SK-N-MC (cell line): ENCODE measurements at regions not wholly inside any gene's neighbourhood (a gene's known extent, or its start where the extent isn't known, plus 50 kb on each side); places are given as distances from the start of the nearest gene placed in this dataset.

Source experiments
- DNase-seq: peaks from one replicate; pipeline ENCODE4 v3.0.0-alpha.2; 2011; ENCODE audit warnings: low read depth, low spot score
- H3K27ac ChIP-seq: fragments of 200-600 bp; sonication (generic); 2 replicates; pipeline ENCODE4 v1.5.1; 2016; ENCODE audit warnings: mixed run types
- H3K36me3 ChIP-seq: fragments of 200-600 bp; sonication (generic); 2 replicates; pipeline ENCODE4 v1.6.1; 2017; ENCODE audit warnings: antibody characterized with exemption, low read length, mixed read lengths; ENCODE audit not compliant: insufficient read depth
- H3K4me3 ChIP-seq: fragments of 200-600 bp; sonication (generic); 2 replicates; pipeline ENCODE4 v1.5.1; 2016
- H3K9ac ChIP-seq: fragments of 200-600 bp; sonication (generic); 2 replicates; pipeline ENCODE4 v1.8.0; 2017; ENCODE audit warnings: mixed run types, mixed read lengths; ENCODE audit not compliant: insufficient read length
- H3K9me3 ChIP-seq: fragments of 200-600 bp; sonication (generic); 2 replicates; pipeline ENCODE4 v1.6.1; 2017; ENCODE audit warnings: low read depth, mild to moderate bottlenecking, antibody characterized with exemption, low read length, moderate library complexity, mixed read lengths
- EZH2 ChIP-seq: fragments of 200-600 bp; sonication (generic); IDR thresholded peaks from one replicate; pipeline ENCODE4 v1.6.1; 2017; ENCODE audit warnings: antibody characterized with exemption
- FOXP2 ChIP-seq: optimal IDR thresholded peaks from 2 replicates; pipeline ENCODE3; 2011; ENCODE audit warnings: mild to moderate bottlenecking, moderate library complexity; ENCODE audit not compliant: insufficient read depth; ENCODE audit errors: extremely low read length, control extremely low read depth
- POLR2AphosphoS5 ChIP-seq: IDR thresholded peaks from 2 replicates; pipeline ENCODE4 v1.6.1; 2012; ENCODE audit warnings: mild to moderate bottlenecking, low read depth, low read length, borderline replicate concordance

DNA sequence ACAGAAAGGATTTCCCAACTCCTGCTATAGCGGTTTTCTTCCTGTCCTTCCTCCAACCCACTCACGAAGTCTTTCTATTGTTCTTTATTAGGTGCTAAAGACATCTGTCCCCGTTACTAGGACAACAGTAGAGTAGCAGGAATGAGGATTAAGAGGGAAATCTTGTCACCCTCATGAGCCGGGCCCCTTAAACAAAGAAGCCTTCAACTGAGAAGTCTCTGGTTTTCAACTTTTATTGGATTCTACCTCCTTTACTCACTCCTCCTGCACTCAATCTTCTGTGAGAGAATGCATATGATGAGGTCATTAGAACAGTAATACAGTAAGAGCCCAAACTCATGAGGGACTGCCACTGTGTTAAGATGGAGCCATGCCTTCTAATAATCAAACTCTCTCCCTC is 206.3 kb downstream of the OMA1 start:
- Histone ChIP-seq H3K4me3 (no peak overlapping the region), H3K9me3 (no peaks in the 10 kb centered on the region), H3K27ac (no peak overlapping the region), H3K36me3 (no peaks in the 10 kb centered on the region), H3K9ac (no peak overlapping the region)
- no peak for TF ChIP-seq EZH2
- TF ChIP-seq POLR2AphosphoS5 = no peak
- no peak for TF ChIP-seq FOXP2
- DNase-seq = no peak

- no peak for DNase-seq
- TF ChIP-seq FOXP2 (no peak), POLR2AphosphoS5 (no peak), EZH2 (no peak)
- H3K27ac ChIP-seq = no peak overlapping the region
- H3K9me3 ChIP-seq = no peaks in the 10 kb centered on the region
- no peak overlapping the region for H3K9ac ChIP-seq
- no peaks in the 10 kb centered on the region for H3K36me3 ChIP-seq
- H3K4me3 ChIP-seq = no peak overlapping the region
Observed at GRCh38 chr1:58338081-58338480, 208.4 kb downstream of the OMA1 start.

DNA sequence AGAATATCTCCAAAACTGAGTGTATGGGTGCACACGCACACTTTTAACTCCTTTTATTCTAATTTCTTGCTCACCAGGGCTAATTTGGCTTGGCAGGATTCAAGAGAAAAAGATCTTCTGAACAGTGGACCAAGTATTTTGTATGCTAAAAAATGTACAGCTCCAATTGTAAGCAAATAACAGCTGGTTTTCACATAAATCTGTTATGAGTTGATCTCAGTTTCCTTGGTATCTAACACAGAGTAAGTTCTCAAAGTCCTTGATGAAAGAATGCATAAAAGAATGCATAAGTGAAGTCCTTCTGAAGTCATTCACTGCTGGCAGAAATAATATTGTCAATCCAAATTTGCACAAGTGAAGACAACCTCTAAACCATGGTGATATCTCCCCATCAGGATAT is 213.0 kb downstream of the OMA1 start:
- TF ChIP-seq EZH2 (no peak), FOXP2 (no peak), POLR2AphosphoS5 (no peak)
- H3K27ac ChIP-seq = no peak overlapping the region
- H3K4me3 ChIP-seq = no peak overlapping the region
- H3K36me3 ChIP-seq = no peaks in the 10 kb centered on the region
- no peak overlapping the region for H3K9ac ChIP-seq
- no peak for DNase-seq
- H3K9me3 ChIP-seq = no peaks in the 10 kb centered on the region

DNA sequence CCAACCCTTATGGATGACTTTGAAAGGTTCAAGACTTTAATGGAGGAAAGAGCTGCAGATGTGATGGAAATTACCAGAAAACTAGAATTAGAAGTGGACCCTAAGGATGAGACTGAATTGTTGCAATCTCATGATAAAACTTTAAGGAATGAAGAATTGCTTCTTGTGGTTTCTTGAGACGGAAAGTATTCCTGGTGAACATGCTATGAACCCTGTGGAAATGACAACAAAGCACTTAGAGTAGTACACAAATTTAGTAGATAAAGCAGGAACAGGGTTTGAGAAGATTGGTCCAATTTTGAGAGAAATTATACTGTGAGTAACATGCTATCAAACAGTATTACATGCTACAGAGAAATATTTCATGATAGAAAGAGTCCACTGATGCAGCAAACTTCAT is 215.4 kb downstream of the OMA1 start:
- DNase-seq = no peak
- no peak for TF ChIP-seq FOXP2
- no peak for TF ChIP-seq EZH2
- TF ChIP-seq POLR2AphosphoS5 = no peak
- H3K27ac ChIP-seq = no peak overlapping the region
- no peak overlapping the region for H3K9ac ChIP-seq
- no peaks in the 10 kb centered on the region for H3K36me3 ChIP-seq
- H3K9me3 ChIP-seq = no peaks in the 10 kb centered on the region
- H3K4me3 ChIP-seq = no peak overlapping the region

DNA sequence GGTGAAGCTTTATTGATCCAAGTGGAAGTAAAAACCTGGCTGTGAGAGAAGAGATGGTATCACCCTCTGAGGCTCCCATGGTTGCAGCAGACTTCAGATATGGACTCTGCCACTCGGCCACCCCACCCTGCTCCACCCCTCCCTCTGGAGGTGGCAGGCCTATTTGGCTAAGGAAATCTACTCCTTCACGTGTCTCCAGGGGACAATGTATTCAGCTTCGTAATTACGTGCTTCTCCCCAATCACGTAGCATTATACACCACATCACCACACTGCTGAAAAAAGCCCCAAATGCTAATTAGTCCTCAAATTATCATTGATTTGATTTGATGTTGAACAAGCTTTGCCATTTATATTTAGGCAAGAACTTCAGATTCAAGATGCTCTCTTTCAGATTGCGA is 220.7 kb downstream of the OMA1 start:
- H3K4me3 ChIP-seq = no peak overlapping the region
- H3K9me3 ChIP-seq = no peaks in the 10 kb centered on the region
- DNase-seq = no peak
- no peak for TF ChIP-seq EZH2
- no peak for TF ChIP-seq POLR2AphosphoS5
- no peak for TF ChIP-seq FOXP2
- H3K27ac ChIP-seq = no peak overlapping the region
- no peak overlapping the region for H3K9ac ChIP-seq
- H3K36me3 ChIP-seq = no peaks in the 10 kb centered on the region

DNA sequence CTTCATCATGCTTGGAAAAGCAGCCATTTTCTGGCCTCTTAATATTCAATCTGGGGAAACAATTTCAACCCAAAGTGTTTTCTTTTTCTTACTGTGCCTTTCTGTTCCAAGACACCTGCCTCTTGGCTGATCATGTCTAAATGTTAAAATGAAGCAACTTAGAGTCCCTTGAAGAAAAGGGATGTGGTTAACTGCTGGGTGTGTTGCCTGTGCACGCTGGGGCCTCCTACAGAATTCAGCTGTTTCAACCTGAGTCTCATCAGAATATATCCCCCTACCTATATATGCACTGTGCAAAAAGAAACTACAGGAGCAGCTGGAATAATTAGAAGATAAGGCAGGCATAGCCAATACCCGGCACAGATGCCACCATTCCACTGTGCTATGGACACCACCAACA is 222.0 kb downstream of the OMA1 start:
- Histone ChIP-seq H3K9ac (no peak overlapping the region), H3K4me3 (no peak overlapping the region), H3K9me3 (no peaks in the 10 kb centered on the region), H3K27ac (no peak overlapping the region), H3K36me3 (no peaks in the 10 kb centered on the region)
- DNase-seq = no peak
- TF ChIP-seq EZH2 (no peak), FOXP2 (no peak), POLR2AphosphoS5 (no peak)

DNA sequence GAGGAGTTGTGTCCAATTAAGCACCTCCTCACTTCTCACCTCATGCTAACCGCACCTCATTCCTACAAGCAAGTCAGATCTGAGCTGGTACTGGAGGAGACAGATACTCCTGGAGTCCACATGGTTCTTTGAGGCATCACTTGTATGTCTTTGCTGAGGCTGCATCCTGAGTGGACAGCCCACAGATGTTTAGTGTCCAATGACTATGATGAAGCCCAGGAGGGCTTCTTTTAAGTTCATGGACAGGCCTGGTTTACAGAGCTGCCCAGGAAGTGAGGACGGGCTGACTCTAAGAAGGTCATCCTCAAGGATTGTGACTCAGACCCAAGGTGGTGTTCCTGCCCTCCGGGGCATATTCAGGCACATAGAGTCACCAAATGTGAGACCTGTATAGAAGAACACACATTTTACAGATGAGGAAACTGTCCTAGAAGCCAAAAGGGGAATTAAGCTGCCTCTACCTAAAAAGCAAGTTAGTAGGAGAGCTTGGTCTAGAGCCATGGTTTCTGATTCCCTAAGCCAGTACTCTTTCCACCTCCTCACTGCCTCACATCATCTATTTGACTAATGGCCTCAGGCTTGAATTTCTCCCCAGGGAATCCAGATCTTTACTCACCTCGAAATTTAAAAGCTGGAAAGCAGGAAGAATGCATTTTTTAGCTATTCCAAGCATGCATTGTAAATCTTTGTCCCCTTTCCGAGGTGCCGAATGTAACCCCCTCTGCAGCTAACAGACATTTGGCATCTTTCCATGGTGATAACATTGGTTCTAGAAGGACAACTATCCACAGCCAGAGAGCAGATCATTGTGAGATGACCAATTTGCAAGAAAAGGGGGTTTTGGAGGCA is 228.1 kb downstream of the OMA1 start:
- Histone ChIP-seq H3K4me3 (no peak overlapping the region), H3K9ac (no peak overlapping the region), H3K36me3 (no peaks in the 10 kb centered on the region), H3K27ac (no peak overlapping the region), H3K9me3 (no peaks in the 10 kb centered on the region)
- no peak for DNase-seq
- TF ChIP-seq POLR2AphosphoS5 = no peak
- TF ChIP-seq FOXP2 = no peak
- TF ChIP-seq EZH2 = no peak

- TF ChIP-seq EZH2 (no peak), FOXP2 (no peak), POLR2AphosphoS5 (no peak)
Observed at GRCh38 chr1:58317694-58318093, 228.8 kb downstream of the OMA1 start.

More at GRCh38 chr1:58317694-58318093, 228.8 kb downstream of the OMA1 start:
- H3K36me3 ChIP-seq = no peaks in the 10 kb centered on the region
- H3K9me3 ChIP-seq = no peaks in the 10 kb centered on the region
- H3K4me3 ChIP-seq = no peak overlapping the region
- no peak for DNase-seq
- no peak overlapping the region for H3K9ac ChIP-seq
- no peak overlapping the region for H3K27ac ChIP-seq
